UCSD-AML1 (cell line): ENCODE measurements at regions not wholly inside any gene's neighbourhood (a gene's known extent, or its start where the extent isn't known, plus 50 kb on each side); places are given as distances from the start of the nearest gene placed in this dataset.
"Not testable (repeated sequence)": the region's sequence is repeated elsewhere in the genome, so short reads cannot be mapped to it uniquely, and the experiment has no call there.

Experiments
- DNase-seq: peaks from one replicate; lab custom pipeline; 2025; ENCODE audit not compliant: unreplicated experiment; lab: John Stamatoyannopoulos, UW

DNA sequence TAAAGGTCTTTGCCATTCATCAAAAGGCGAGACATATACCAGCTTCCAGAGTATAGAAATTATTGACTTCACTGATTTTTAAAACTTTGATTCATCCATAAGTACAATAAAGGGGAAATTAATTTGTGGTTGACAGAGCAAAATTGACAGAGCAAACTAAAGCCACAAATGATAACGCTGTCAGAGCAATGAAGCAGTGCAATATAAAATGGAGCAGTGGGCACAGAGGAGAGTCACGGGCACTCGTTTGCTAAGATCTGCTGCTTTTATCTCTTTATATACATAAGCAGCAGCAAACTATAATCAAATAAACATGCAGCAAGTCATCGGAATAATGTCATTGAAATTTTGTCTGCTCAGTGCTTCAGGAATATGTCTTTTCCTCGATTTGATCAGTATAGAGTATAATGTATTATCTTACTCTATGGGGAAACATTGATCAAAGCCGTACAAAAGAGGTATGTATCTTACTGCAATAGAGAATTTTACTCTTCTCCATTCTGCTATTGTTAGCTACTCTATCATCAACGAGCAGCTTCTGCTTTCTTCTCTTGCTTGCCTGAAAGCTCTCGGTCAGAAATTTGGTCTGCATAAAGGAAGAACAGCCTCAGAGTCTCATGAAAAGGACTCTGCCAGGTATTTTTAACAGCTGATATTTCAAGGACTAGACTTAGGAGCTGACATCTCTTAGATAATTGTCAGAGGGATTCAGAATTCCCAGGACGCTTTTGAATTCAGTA is 546.0 kb upstream of the ARID1B start:
- DNase-seq = no peak

GRCh38 chr6:156219973-156220372 is 557.2 kb upstream of the ARID1B start:
- DNase-seq = no peak

- no peak for DNase-seq
Observed at GRCh38 chr6:156205678-156206077, 571.5 kb upstream of the ARID1B start.

DNA sequence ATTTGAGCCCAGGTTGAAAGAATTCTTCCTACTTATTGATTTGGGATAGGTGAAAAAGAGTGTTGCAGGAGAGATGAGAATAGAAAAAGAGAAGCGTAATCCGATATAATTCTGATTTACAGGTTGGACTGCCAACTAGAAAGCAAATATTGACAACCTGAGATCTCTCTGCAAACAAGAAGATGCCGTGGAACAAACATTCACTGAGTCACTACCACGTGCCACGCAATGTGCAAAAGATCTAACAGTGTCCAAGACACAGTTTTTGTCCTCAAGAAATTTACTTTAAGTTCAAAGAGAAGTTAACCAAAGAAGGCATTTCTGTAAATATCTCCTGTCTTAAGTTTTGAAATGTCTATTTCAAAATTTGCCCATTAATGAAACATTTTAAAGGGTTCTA is 578.0 kb upstream of the ARID1B start:
- DNase-seq = no peak

DNA sequence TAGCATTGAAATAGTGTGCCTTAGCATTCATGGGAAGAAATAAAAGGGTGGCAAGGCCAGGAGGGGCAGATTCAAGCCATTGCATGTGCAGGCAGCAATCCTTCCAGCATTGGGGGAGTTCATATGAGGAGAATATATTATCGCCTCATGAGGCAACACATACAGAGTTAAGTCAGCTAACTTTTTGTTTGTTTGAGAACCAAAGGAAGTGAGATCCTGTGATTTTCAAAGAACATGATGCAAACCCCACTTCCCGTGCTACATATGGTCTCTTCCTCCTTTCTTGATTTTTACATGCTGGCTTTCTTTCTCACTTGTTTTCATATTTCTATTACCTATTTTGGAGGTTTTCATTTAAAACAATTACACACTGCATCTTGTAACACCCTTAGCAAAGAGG is 579.7 kb upstream of the ARID1B start:
- no peak for DNase-seq

GRCh38 chr6:156194981-156195380 is 582.2 kb upstream of the ARID1B start:
- DNase-seq = no peak

- no peak for DNase-seq
Observed at GRCh38 chr6:156193381-156193780, 583.8 kb upstream of the ARID1B start.

DNA sequence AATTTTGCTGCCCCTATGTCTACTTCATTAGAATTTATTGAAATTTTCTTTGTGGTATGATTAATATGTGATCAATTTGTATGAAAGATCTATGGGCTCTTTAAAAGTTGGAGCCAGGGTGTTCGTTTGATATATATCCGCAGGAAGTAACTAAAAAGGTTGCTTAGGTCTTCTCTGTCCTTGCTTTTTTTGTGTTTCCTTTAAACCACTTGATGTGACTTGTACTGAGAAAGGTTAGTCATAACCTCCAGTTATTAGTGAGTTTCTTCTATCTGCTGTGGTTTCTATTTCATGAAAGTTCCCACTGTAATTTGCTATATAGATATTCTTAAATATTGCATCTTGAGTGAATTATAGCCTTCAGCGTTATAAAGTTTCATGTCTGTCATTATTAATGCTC is 585.3 kb upstream of the ARID1B start:
- no peak for DNase-seq

- not testable (repeated sequence) for DNase-seq
Observed at GRCh38 chr6:156191390-156191789, 585.8 kb upstream of the ARID1B start.

GRCh38 chr6:156190270-156190669 is 586.9 kb upstream of the ARID1B start:
- no peak for DNase-seq

- no peak for DNase-seq
Observed at GRCh38 chr6:156189714-156190113, 587.5 kb upstream of the ARID1B start.

- no peak for DNase-seq
Observed at GRCh38 chr6:156189195-156189594, 588.0 kb upstream of the ARID1B start.

GRCh38 chr6:156185113-156185512 is 592.1 kb upstream of the ARID1B start:
- DNase-seq = no peak

DNA sequence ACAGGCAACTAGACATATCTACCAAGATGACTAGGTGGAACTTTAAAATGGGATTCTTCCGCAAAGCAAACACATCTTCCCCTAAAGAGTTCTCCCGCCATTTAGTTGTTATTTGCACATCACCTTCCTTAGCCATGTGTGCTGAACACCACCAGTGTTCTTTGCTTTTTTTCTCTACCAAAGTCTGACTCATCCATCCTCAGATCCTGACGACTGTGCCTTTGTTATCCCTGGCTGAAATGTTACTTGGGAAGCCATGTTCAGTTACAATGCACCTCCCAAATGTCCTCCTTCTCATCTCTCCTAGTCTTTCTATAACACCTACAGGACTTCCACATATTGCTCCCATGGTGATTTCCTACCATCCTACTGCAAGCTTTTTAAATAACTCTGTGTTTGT is 593.5 kb upstream of the ARID1B start:
- no peak for DNase-seq

- no peak for DNase-seq
Observed at GRCh38 chr6:156182356-156182755, 594.8 kb upstream of the ARID1B start.

DNA sequence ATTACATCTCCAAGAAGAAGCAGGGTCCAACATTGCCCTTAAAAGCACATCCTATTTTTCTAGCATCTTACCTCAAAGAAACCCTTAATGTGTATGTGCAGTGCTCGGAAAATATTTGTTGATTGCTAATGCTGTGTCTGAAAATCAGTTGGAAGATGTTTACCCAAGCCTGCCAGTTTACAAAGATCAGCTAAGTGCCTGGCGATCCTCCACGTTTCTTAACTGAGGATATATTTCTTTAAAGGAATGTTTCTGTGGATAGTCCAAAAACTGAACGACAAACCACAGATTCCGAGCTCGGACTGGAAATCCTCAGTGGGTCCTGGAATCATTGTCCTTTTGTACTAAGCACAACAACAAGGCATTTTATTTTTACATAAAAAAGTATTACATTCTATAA is 595.7 kb upstream of the ARID1B start:
- DNase-seq = no peak

DNA sequence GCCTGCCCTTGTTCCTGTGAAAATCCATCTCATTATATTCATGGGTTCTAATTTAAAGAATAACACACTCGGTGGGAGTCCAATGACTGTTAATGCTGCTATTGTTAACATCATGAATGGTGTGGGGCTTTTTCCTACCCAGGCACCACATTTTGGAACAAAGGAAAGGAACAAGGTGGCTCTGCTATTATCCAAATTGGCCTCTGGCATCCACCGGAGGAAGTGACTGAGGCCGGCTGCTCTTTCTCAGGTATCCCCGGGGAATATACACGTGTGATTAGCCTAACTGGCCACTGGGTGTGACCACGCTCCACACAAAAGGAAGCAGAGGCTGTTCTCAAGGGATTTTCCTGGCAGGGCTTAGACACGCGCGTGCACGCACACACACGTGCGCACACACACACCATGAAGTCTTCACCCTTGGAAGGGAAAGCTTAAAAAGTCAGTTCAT is 601.2 kb upstream of the ARID1B start:
- peak; percentile 36 for DNase-seq

- DNase-seq = no peak
Observed at GRCh38 chr6:156175433-156175832, 601.7 kb upstream of the ARID1B start.

- DNase-seq = no peak
Observed at GRCh38 chr6:156174031-156174890, 602.9 kb upstream of the ARID1B start.

DNA sequence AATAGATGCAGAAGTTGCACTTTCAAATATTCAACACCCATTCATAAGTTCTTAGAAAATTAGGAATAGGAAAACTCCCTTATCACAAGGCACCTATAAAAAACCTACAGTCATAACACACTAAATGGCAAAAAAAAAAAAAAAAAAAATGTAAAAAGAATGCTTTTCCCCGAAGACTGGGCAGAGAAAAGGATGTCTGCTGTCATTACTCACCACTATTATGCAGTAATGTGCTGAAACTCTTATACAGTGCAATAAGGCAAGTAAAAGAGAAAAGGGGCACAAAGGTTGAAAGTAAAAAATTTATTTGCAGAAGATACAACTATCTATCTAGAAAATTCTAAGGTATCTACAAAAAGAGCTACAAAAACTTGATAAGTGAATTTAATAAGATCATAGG is 607.8 kb upstream of the ARID1B start:
- DNase-seq = no peak

GRCh38 chr6:156167625-156168071 is 609.5 kb upstream of the ARID1B start:
- DNase-seq = peak; percentile 70

- peak; percentile 21 for DNase-seq
Observed at GRCh38 chr6:156167016-156167624, 610.1 kb upstream of the ARID1B start.
